H1 (cell line): ENCODE measurements at regions not wholly inside any gene's neighbourhood (a gene's known extent, or its start where the extent isn't known, plus 50 kb on each side); places are given as distances from the start of the nearest gene placed in this dataset.

Experiments used
- CTCF ChIA-PET: fragments of 300-600 bp; sonication (Branson Sonifier 250); formaldehyde crosslinking; loops from one replicate; lab custom pipeline; 2021; ENCODE audit not compliant: partially characterized antibody; lab: Charles Lee
- POLR2A ChIA-PET: fragments of 300-600 bp; sonication (Branson Sonifier 250); formaldehyde crosslinking; loops from one replicate; lab custom pipeline; 2021; ENCODE audit warnings: inconsistent platforms; ENCODE audit not compliant: partially characterized antibody; lab: Charles Lee
- DNase-seq, 2 experiments: peaks; one replicate each; pipeline versions ENCODE4 v3.0.0 to v3.0.0-alpha.2; 2010 to 2022; ENCODE audit warnings: low spot score in 2 of 2, low read depth in 1 of 2, mixed read lengths in 1 of 2
- FAIRE-seq: peaks from 2 replicates; lab custom pipeline; 2011; peaks lifted over from hg19 to GRCh38; lab: Jason Lieb, UNC
- H2AFZ ChIP-seq: 2 replicates; pipeline ENCODE4 v1.8.1; 2012; ENCODE audit warnings: low read length, inconsistent platforms
- H2AK5ac ChIP-seq: 2 replicates; pipeline ENCODE4 v1.6.1; 2013; ENCODE audit warnings: low read depth, low read length
- H2BK120ac ChIP-seq: replicated peaks from 2 replicates; pipeline ENCODE3; 2013; ENCODE audit warnings: low read depth, low read length, inconsistent platforms
- H2BK12ac ChIP-seq: 2 replicates; pipeline ENCODE4 v1.6.1; 2013; ENCODE audit warnings: low read depth, low read length
- H2BK15ac ChIP-seq: 2 replicates; pipeline ENCODE4 v1.6.1; 2013; ENCODE audit warnings: low read length
- H2BK20ac ChIP-seq: 2 replicates; pipeline ENCODE4 v1.6.1; 2013; ENCODE audit warnings: low read length
- H2BK5ac ChIP-seq: 2 replicates; pipeline ENCODE4 v1.6.1; 2013; ENCODE audit warnings: low read depth, low read length
- H3K14ac ChIP-seq: 2 replicates; pipeline ENCODE4 v1.6.1; 2013; ENCODE audit warnings: inconsistent platforms; ENCODE audit not compliant: insufficient read length
- H3K18ac ChIP-seq: 2 replicates; pipeline ENCODE4 v1.6.1; 2013; ENCODE audit warnings: low read length; ENCODE audit errors: extremely low read depth
- H3K23ac ChIP-seq: 2 replicates; pipeline ENCODE4 v1.6.1; 2013; ENCODE audit warnings: inconsistent platforms; ENCODE audit not compliant: insufficient read length
- H3K23me2 ChIP-seq: 2 replicates; pipeline ENCODE4 v1.6.1; 2013; ENCODE audit warnings: low read depth, low read length
- H3K27ac ChIP-seq: 2 replicates; pipeline ENCODE4 v1.6.1; 2011; ENCODE audit warnings: low read depth, low read length, inconsistent platforms
- H3K27me3 ChIP-seq, 4 experiments: replicated peaks in 1 of 4; 1 replicate in 1 of 4; 2 replicates in 3 of 4; pipeline versions ENCODE4 v1.6.1 to v1.8.1; 2011 to 2013; ENCODE audit warnings: low read length in 3 of 4, mild to moderate bottlenecking in 3 of 4, inconsistent platforms in 2 of 4, mixed read lengths in 2 of 4, moderate library complexity in 1 of 4; ENCODE audit not compliant: control insufficient read depth in 3 of 4, insufficient read depth in 3 of 4; ENCODE audit errors: extremely low read depth in 1 of 4
- H3K36me3 ChIP-seq, 4 experiments: 2 replicates each; pipeline versions ENCODE4 v1.6.1 to v1.8.1; 2011 to 2013; ENCODE audit warnings: mild to moderate bottlenecking in 4 of 4, low read length in 3 of 4, moderate library complexity in 2 of 4, control low read depth in 1 of 4, inconsistent platforms in 1 of 4; ENCODE audit not compliant: insufficient read depth in 4 of 4, control insufficient read depth in 2 of 4
- H3K4ac ChIP-seq: replicated peaks from 2 replicates; pipeline ENCODE3; 2013; ENCODE audit warnings: low read length, low read depth, mixed read lengths, inconsistent platforms; ENCODE audit not compliant: insufficient read length
- H3K4me1 ChIP-seq, 4 experiments: replicated peaks in 1 of 4; 1 replicate in 1 of 4; 2 replicates in 3 of 4; pipeline versions ENCODE4 v1.6.1 to v1.8.1; 2011 to 2013; ENCODE audit warnings: low read length in 3 of 4, inconsistent platforms in 2 of 4, mixed read lengths in 1 of 4; ENCODE audit not compliant: insufficient read depth in 4 of 4, control insufficient read depth in 3 of 4
- H3K4me2 ChIP-seq, 2 experiments: 2 replicates each; pipeline versions ENCODE4 v1.6.1 to v1.8.1; 2011 to 2013; ENCODE audit warnings: low read depth in 2 of 2, low read length in 2 of 2, control low read depth in 1 of 2, inconsistent platforms in 1 of 2, mild to moderate bottlenecking in 1 of 2; ENCODE audit not compliant: insufficient read depth in 1 of 2
- H3K4me3 ChIP-seq, 4 experiments: fragments of 200-600, 300-600 bp in 1 of 4; sonication (generic), shearing (Covaris generic), sonication (Bioruptor Twin) in 1 of 4; 2 replicates each; pipeline versions ENCODE4 v1.5.1 to v1.8.1; 2011 to 2016; ENCODE audit warnings: low read length in 4 of 4, low read depth in 3 of 4, control low read depth in 2 of 4, inconsistent platforms in 2 of 4, mild to moderate bottlenecking in 2 of 4, mixed read lengths in 1 of 4, moderate library complexity in 1 of 4; ENCODE audit not compliant: insufficient read depth in 2 of 4; ENCODE audit errors: extremely low read depth in 1 of 4
- H3K56ac ChIP-seq: replicated peaks from 2 replicates; pipeline ENCODE3; 2013; ENCODE audit warnings: low read depth, mild to moderate bottlenecking, mixed read lengths, low read length, inconsistent platforms; ENCODE audit not compliant: insufficient read length
- H3K79me1 ChIP-seq: 2 replicates; pipeline ENCODE4 v1.6.1; 2013; ENCODE audit warnings: low read depth, low read length, control low read depth
- H3K79me2 ChIP-seq, 2 experiments: 2 replicates each; pipeline versions ENCODE4 v1.6.1 to v1.8.1; 2012 to 2013; ENCODE audit warnings: low read length in 2 of 2, mild to moderate bottlenecking in 2 of 2, inconsistent platforms in 1 of 2; ENCODE audit not compliant: insufficient read depth in 2 of 2, control insufficient read depth in 1 of 2
- H3K9ac ChIP-seq, 4 experiments: replicated peaks in 1 of 4; 1 replicate in 1 of 4; 2 replicates in 3 of 4; pipeline versions ENCODE4 v1.6.1 to v1.8.1; 2011 to 2013; ENCODE audit warnings: low read depth in 3 of 4, low read length in 3 of 4, control low read depth in 2 of 4, mild to moderate bottlenecking in 2 of 4, moderate library complexity in 2 of 4, inconsistent platforms in 1 of 4; ENCODE audit errors: extremely low read depth in 1 of 4
- H3K9me3 ChIP-seq, 2 experiments: 2 replicates each; pipeline versions ENCODE4 v1.6.1 to v1.8.1; 2012 to 2013; ENCODE audit warnings: mild to moderate bottlenecking in 2 of 2, moderate library complexity in 2 of 2, control low read depth in 1 of 2, inconsistent platforms in 1 of 2, low read depth in 1 of 2, low read length in 1 of 2, mixed read lengths in 1 of 2; ENCODE audit not compliant: insufficient read depth in 2 of 2
- H4K20me1 ChIP-seq, 2 experiments: replicated peaks in 1 of 2; 2 replicates each; pipeline versions ENCODE3 to v1.8.1; 2011 to 2013; ENCODE audit warnings: inconsistent platforms in 2 of 2, low read length in 2 of 2, mild to moderate bottlenecking in 1 of 2; ENCODE audit not compliant: insufficient read depth in 2 of 2, control insufficient read depth in 1 of 2
- H4K5ac ChIP-seq: 2 replicates; pipeline ENCODE4 v1.6.1; 2013; ENCODE audit warnings: low read length, low read depth, mixed read lengths, inconsistent platforms; ENCODE audit not compliant: insufficient read length
- H4K8ac ChIP-seq: 2 replicates; pipeline ENCODE4 v1.8.0; 2013; ENCODE audit warnings: mild to moderate bottlenecking, moderate library complexity, low read length, inconsistent platforms; ENCODE audit not compliant: insufficient read depth; ENCODE audit errors: extremely low read depth
- H4K91ac ChIP-seq: replicated peaks from 2 replicates; pipeline ENCODE3; 2013; ENCODE audit warnings: low read length, mixed read lengths, inconsistent platforms; ENCODE audit not compliant: insufficient read length
- CBX5 ChIP-seq: fragments of 300-800, 300-1000 bp; sonication (generic); IDR thresholded peaks from 2 replicates; pipeline ENCODE4 v1.7.1; 2016; ENCODE audit warnings: antibody characterized with exemption, low read length, low read depth
- CEBPB ChIP-seq: IDR thresholded peaks from 2 replicates; pipeline ENCODE4 v1.6.1; 2012; ENCODE audit warnings: low read depth, low read length
- CREB1 ChIP-seq: IDR thresholded peaks from 2 replicates; pipeline ENCODE4 v1.6.1; 2012; ENCODE audit warnings: inconsistent platforms
- GABPA ChIP-seq: IDR thresholded peaks from 2 replicates; pipeline ENCODE4 v1.6.1; 2011; ENCODE audit warnings: mild to moderate bottlenecking, low read length, moderate library complexity, borderline replicate concordance; ENCODE audit not compliant: insufficient read depth
- GTF2F1 ChIP-seq: IDR thresholded peaks from 2 replicates; pipeline ENCODE4 v1.6.1; 2012; ENCODE audit warnings: low read depth, low read length, improper control_type of control experiment, borderline replicate concordance
- KDM1A ChIP-seq: fragments of 200-600, 300-600 bp; sonication (generic); IDR thresholded peaks from 2 replicates; pipeline ENCODE4 v1.7.1; 2016; ENCODE audit warnings: mild to moderate bottlenecking, low read length, borderline replicate concordance
- MAFK ChIP-seq: IDR thresholded peaks from 2 replicates; pipeline ENCODE4 v1.6.1; 2012; ENCODE audit warnings: low read depth, mild to moderate bottlenecking, improper control_type of control experiment, low read length
- SAP30 ChIP-seq: fragments of 300-600 bp; sonication (generic); IDR thresholded peaks from 2 replicates; pipeline ENCODE4 v1.7.1; 2012; ENCODE audit warnings: low read length, moderate library complexity, mild to moderate bottlenecking, inconsistent platforms; ENCODE audit not compliant: insufficient read depth, insufficient replicate concordance
- SP1 ChIP-seq: IDR thresholded peaks from 2 replicates; pipeline ENCODE4 v1.6.1; 2011; ENCODE audit warnings: low read depth, low read length
- TAF7 ChIP-seq: optimal IDR thresholded peaks from 2 replicates; pipeline ENCODE3; 2011; ENCODE audit warnings: low read depth, mild to moderate bottlenecking, inconsistent platforms, low read length, moderate library complexity, borderline replicate concordance
- TBP ChIP-seq: IDR thresholded peaks from 2 replicates; pipeline ENCODE4 v1.6.1; 2011; ENCODE audit warnings: low read depth, low read length, improper control_type of control experiment
- WGBS, 2 experiments: shearing (Covaris generic) in 1 of 2; methylation state at CpG; one replicate each; pipeline versions ENCODE4 v1.1.6 to v1.1.7; 2013 to 2015; ENCODE audit warnings: low lambda C conversion rate in 2 of 2, mixed read lengths in 2 of 2, inconsistent platforms in 1 of 2, low coverage in 1 of 2, missing lambda C conversion rate in 1 of 2; ENCODE audit not compliant: insufficient replicate concordance in 2 of 2, insufficient coverage in 1 of 2, insufficient read length in 1 of 2; ENCODE audit errors: extremely low coverage in 1 of 2, missing lambda C conversion rate in 1 of 2; 5-methylcytosine and 5-hydroxymethylcytosine counted together

GRCh38 chr12:89775063-89775985 is 66.7 kb upstream of the ATP2B1 start:
- Histone ChIP-seq H4K5ac (no peak overlapping the region), H3K14ac (no peak overlapping the region), H2BK20ac (no peak overlapping the region), H2BK15ac (no peak overlapping the region), H3K4me1 (no peaks in the 10 kb centered on the region), H3K9ac (no peak overlapping the region), H3K4ac (no peak overlapping the region), H2AFZ (no peak overlapping the region), H3K4me2 (no peak overlapping the region), H3K36me3 (no peaks in the 10 kb centered on the region), H3K9me3 (no peaks in the 10 kb centered on the region), H2BK5ac (no peak overlapping the region), H2AK5ac (no peak overlapping the region), H4K20me1 (no peaks in the 10 kb centered on the region), H2BK12ac (no peak overlapping the region), H3K4me3 (no peak overlapping the region), H3K23me2 (peaks cover 4% of the 10 kb centered on the region; the same call in 1 of the 2 replicates), H3K56ac (no peak overlapping the region), H3K79me2 (no peaks in the 10 kb centered on the region), H4K91ac (no peak overlapping the region), H3K79me1 (no peaks in the 10 kb centered on the region), H3K27ac (no peak overlapping the region), H2BK120ac (no peak overlapping the region), H3K18ac (no peak overlapping the region), H4K8ac (no peak overlapping the region), H3K23ac (no peak overlapping the region), H3K27me3 (no peaks in the 10 kb centered on the region)
- CTCF ChIA-PET = interaction anchor here (0.7 kb wide), 2 partner anchors 130 to 285 kb away, joined by 4 to 5 read pairs; no protein-coding TSS in a partner anchor
- 84% methylated on average over 6 of the region's 6 CpGs; no CpG with 5 or more reads in 1 of the 2 experiments for WGBS, 2 experiments
- DNase-seq (no peak), FAIRE-seq (no peak)
- POLR2A ChIA-PET = no interaction called here
- TF ChIP-seq CREB1 = no peak
- TF ChIP-seq GABPA = no peak
- TF ChIP-seq SAP30 = no peak
- TF ChIP-seq SP1 = no peak
- TF ChIP-seq TBP = no peak
- no peak for TF ChIP-seq CBX5
- no peak for TF ChIP-seq GTF2F1
- no peak for TF ChIP-seq MAFK
- no peak for TF ChIP-seq TAF7
- TF ChIP-seq KDM1A = no peak
- TF ChIP-seq CEBPB = no peak
